HL-60 (cell line): ENCODE measurements at regions not wholly inside any gene's neighbourhood (a gene's known extent, or its start where the extent isn't known, plus 50 kb on each side); places are given as distances from the start of the nearest gene placed in this dataset.

Experiments used
- GABPA ChIP-seq: IDR thresholded peaks from 2 replicates; pipeline ENCODE4 v1.6.1; 2012; ENCODE audit warnings: low read depth
- POLR2AphosphoS5 ChIP-seq: IDR thresholded peaks from 2 replicates; pipeline ENCODE4 v1.6.1; 2012; ENCODE audit warnings: low read depth
- TF ChIP-seq, protein P1 (sequence below): IDR thresholded peaks from one replicate; pipeline ENCODE4 v1.5.1; 2011; ENCODE audit warnings: low read length, control low read depth, inconsistent platforms; ENCODE audit not compliant: insufficient read depth
- TF ChIP-seq, protein P2 (sequence below): IDR thresholded peaks from 2 replicates; pipeline ENCODE4 v1.6.1; 2012; ENCODE audit warnings: low read depth; ENCODE audit not compliant: insufficient replicate concordance

DNA sequence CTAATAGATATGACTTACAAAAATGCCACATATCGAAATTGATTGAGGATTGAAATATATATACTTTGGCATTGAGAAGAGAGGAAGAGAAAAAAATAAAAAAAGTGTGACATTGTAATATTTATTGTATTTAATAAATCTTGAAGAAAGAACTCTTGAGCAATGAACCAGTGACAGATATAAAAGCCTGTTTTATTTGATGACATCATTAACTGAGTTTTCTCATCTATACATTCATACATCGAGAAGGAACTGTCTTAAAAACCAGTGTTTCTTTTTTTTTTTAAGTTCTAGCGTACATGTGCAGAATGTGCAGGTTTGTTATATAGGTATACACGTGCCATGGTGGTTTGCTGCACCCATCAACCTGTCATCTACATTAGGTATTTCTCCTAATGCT is 368.2 kb downstream of the SNAPC1 start:
- TF ChIP-seq, protein P1, sequence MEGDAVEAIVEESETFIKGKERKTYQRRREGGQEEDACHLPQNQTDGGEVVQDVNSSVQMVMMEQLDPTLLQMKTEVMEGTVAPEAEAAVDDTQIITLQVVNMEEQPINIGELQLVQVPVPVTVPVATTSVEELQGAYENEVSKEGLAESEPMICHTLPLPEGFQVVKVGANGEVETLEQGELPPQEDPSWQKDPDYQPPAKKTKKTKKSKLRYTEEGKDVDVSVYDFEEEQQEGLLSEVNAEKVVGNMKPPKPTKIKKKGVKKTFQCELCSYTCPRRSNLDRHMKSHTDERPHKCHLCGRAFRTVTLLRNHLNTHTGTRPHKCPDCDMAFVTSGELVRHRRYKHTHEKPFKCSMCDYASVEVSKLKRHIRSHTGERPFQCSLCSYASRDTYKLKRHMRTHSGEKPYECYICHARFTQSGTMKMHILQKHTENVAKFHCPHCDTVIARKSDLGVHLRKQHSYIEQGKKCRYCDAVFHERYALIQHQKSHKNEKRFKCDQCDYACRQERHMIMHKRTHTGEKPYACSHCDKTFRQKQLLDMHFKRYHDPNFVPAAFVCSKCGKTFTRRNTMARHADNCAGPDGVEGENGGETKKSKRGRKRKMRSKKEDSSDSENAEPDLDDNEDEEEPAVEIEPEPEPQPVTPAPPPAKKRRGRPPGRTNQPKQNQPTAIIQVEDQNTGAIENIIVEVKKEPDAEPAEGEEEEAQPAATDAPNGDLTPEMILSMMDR, result no peak
- TF ChIP-seq GABPA, result no peak
- no peak for TF ChIP-seq POLR2AphosphoS5
- TF ChIP-seq, protein P2, sequence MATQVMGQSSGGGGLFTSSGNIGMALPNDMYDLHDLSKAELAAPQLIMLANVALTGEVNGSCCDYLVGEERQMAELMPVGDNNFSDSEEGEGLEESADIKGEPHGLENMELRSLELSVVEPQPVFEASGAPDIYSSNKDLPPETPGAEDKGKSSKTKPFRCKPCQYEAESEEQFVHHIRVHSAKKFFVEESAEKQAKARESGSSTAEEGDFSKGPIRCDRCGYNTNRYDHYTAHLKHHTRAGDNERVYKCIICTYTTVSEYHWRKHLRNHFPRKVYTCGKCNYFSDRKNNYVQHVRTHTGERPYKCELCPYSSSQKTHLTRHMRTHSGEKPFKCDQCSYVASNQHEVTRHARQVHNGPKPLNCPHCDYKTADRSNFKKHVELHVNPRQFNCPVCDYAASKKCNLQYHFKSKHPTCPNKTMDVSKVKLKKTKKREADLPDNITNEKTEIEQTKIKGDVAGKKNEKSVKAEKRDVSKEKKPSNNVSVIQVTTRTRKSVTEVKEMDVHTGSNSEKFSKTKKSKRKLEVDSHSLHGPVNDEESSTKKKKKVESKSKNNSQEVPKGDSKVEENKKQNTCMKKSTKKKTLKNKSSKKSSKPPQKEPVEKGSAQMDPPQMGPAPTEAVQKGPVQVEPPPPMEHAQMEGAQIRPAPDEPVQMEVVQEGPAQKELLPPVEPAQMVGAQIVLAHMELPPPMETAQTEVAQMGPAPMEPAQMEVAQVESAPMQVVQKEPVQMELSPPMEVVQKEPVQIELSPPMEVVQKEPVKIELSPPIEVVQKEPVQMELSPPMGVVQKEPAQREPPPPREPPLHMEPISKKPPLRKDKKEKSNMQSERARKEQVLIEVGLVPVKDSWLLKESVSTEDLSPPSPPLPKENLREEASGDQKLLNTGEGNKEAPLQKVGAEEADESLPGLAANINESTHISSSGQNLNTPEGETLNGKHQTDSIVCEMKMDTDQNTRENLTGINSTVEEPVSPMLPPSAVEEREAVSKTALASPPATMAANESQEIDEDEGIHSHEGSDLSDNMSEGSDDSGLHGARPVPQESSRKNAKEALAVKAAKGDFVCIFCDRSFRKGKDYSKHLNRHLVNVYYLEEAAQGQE, result no peak
